Upper lobe of right lung (tissue), 1 donor: ENCODE measurements at regions not wholly inside any gene's neighbourhood (a gene's known extent, or its start where the extent isn't known, plus 50 kb on each side); places are given as distances from the start of the nearest gene placed in this dataset.
"Not testable (repeated sequence)": the region's sequence is repeated elsewhere in the genome, so short reads cannot be mapped to it uniquely, and the experiment has no call there.

Experiments used
- ATAC-seq: fragments of 200-7000 bp; cut with Tn5 transposase; one replicate; pipeline ENCODE4 v1.9.1; 2020; ENCODE audit warnings: mild to moderate bottlenecking, moderate library complexity
- DNase-seq: peaks from one replicate; pipeline ENCODE4 v3.0.0-alpha.2; 2020
- H3K27ac ChIP-seq: fragments of 200-600 bp; one replicate; pipeline ENCODE4 v1.8.0; 2022
- H3K27me3 ChIP-seq: fragments of 200-600 bp; one replicate; pipeline ENCODE4 v1.8.0; 2022; ENCODE audit warnings: mild to moderate bottlenecking
- H3K36me3 ChIP-seq: fragments of 200-600 bp; one replicate; pipeline ENCODE4 v1.8.0; 2022
- H3K4me1 ChIP-seq: fragments of 200-600 bp; one replicate; pipeline ENCODE4 v1.8.0; 2022
- H3K4me3 ChIP-seq: fragments of 200-600 bp; one replicate; pipeline ENCODE4 v1.8.0; 2022; ENCODE audit warnings: mild to moderate bottlenecking
- H3K9me3 ChIP-seq: fragments of 200-600 bp; one replicate; pipeline ENCODE4 v1.8.0; 2022
- intact Hi-C: fragments of 100-400 bp; cut with DNase I; formaldehyde crosslinking; loops from one replicate; pipeline ENCODE4 v1.11.0; 2022
- TF ChIP-seq, protein P1 (sequence below): fragments of 200-600 bp; IDR thresholded peaks from one replicate; pipeline ENCODE4 v1.8.0; 2022; ENCODE audit warnings: antibody characterized with exemption
- donor health status: DM: no; HTN: yes; CAD: no; lungs with severe emphysema.

DNA sequence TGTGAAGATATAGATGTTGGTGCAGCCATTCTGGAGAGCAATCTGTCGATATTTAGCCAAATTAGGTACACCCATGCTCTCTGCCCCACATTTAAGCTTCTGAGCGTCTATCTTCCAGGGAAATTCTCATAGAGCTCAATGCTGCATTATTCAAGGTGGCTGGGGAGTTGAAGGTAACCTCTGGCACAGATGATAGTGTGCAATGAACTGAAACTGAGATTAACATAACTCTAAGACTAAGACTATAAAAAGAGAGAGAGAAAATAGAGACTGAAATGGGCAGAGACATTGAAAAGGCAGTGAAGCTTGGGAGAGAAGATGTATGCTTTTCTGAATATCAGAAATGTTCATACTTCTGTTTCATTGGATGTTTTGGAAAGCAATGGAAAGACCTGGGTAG is 1197.0 kb upstream of the AUTS2 start:
- Histone ChIP-seq H3K27ac (no peak overlapping the region), H3K4me1 (no peaks in the 10 kb centered on the region), H3K4me3 (no peak overlapping the region), H3K9me3 (no peaks in the 10 kb centered on the region), H3K27me3 (no peaks in the 10 kb centered on the region), H3K36me3 (no peaks in the 10 kb centered on the region)
- TF ChIP-seq, protein P1, sequence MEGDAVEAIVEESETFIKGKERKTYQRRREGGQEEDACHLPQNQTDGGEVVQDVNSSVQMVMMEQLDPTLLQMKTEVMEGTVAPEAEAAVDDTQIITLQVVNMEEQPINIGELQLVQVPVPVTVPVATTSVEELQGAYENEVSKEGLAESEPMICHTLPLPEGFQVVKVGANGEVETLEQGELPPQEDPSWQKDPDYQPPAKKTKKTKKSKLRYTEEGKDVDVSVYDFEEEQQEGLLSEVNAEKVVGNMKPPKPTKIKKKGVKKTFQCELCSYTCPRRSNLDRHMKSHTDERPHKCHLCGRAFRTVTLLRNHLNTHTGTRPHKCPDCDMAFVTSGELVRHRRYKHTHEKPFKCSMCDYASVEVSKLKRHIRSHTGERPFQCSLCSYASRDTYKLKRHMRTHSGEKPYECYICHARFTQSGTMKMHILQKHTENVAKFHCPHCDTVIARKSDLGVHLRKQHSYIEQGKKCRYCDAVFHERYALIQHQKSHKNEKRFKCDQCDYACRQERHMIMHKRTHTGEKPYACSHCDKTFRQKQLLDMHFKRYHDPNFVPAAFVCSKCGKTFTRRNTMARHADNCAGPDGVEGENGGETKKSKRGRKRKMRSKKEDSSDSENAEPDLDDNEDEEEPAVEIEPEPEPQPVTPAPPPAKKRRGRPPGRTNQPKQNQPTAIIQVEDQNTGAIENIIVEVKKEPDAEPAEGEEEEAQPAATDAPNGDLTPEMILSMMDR: no peak
- ATAC-seq: no peak
- DNase-seq: no peak
- intact Hi-C loops: no loop called here

DNA sequence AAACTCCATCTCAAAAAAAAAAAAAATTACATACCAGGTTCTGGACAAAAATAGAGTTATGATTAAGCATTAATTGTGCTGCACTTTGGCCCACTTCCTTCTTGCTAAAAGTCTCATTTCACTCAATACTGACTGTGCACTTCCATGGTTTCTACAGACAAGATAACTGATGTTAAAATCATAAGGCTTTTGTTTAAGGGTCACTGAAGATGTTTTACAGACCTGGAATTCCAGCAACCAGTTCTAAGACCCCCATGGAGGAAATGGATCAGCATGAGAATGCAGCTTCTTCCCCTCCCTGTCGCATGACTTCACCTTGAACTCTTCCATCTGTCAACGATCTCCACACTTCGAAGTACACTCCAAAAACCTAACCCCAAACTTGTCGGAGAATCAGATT is 1191.8 kb upstream of the AUTS2 start:
- H3K27me3 ChIP-seq: no peaks in the 10 kb centered on the region
- no peaks in the 10 kb centered on the region for H3K4me1 ChIP-seq
- no peak overlapping the region for H3K4me3 ChIP-seq
- no peaks in the 10 kb centered on the region for H3K36me3 ChIP-seq
- TF ChIP-seq, protein P1: no peak
- intact Hi-C loops: no loop called here
- ATAC-seq (no peak), DNase-seq (no peak)
- no peak overlapping the region for H3K27ac ChIP-seq
- no peaks in the 10 kb centered on the region for H3K9me3 ChIP-seq

DNA sequence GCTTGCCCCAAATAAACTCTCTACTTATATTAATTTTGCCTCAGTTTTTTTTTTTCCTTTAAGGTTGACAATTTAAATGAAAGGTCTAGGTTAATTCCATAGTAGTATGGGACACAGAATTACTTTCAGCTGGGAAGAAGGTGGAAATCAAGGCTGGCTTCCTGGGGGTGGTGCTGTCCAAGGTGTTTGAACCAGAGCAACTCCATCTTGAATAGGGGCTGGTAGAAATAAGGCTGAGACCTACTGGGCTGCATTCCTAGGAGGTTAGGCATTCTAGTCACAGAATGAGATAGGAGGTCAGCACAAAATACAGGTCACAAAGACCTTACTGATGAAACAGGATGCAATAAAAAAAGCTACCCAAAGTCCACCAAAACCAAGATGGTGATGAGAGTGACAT is 1190.8 kb upstream of the AUTS2 start:
- TF ChIP-seq, protein P1: no peak
- no peak for ATAC-seq
- no peaks in the 10 kb centered on the region for H3K36me3 ChIP-seq

DNA sequence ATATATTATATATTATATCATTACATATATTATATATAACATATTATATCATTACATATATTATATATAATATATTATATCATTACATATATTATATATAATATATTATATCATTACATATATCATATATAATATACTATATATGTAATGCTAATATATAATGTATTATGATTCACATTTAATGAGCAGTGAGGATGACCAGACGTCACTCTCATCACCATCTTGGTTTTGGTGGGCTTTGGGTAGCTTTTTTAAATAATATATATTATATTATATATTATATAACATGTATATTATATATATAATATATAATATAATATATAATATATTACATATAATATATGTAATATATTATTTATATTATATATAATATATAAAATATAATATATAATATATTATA is 1189.4 kb upstream of the AUTS2 start:
- H3K4me1 ChIP-seq: no peaks in the 10 kb centered on the region
- H3K27ac ChIP-seq: no peak overlapping the region
- DNase-seq: no peak
- intact Hi-C loops: no loop called here
- no peak for ATAC-seq
- H3K9me3 ChIP-seq: no peaks in the 10 kb centered on the region
- no peak overlapping the region for H3K4me3 ChIP-seq
- TF ChIP-seq, protein P1: no peak
- H3K36me3 ChIP-seq: no peaks in the 10 kb centered on the region
- no peaks in the 10 kb centered on the region for H3K27me3 ChIP-seq

More for the DNA sequence above, 1190.8 kb upstream of the AUTS2 start:
- Histone ChIP-seq H3K9me3 (no peaks in the 10 kb centered on the region), H3K27ac (no peak overlapping the region), H3K27me3 (no peaks in the 10 kb centered on the region), H3K4me1 (no peaks in the 10 kb centered on the region), H3K4me3 (no peak overlapping the region)
- no peak for DNase-seq
- intact Hi-C loops: no loop called here

DNA sequence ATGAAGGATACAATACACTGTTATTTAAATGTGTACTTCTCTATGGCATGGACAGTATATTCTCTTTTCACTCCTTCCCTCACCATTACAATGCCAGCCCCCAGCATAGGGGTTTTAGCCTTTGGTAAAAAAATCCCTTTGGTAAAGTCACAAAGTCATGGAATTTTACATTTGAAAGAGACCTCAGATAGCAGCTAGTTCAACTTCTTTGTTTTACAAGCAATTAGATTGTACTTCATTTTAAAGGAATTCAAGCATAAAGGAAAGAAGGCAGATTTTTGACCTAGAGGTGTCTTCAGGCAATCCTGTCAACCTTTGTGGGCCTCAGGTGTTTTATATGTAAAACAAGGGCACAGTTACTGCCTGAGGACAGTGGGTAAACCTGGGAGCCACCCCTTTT is 1188.4 kb upstream of the AUTS2 start:
- no peak for ATAC-seq
- DNase-seq: no peak
- TF ChIP-seq, protein P1: no peak
- Histone ChIP-seq H3K4me1 (no peaks in the 10 kb centered on the region), H3K36me3 (no peaks in the 10 kb centered on the region), H3K4me3 (no peak overlapping the region), H3K27me3 (no peaks in the 10 kb centered on the region), H3K27ac (no peak overlapping the region), H3K9me3 (no peaks in the 10 kb centered on the region)
- intact Hi-C loops: no loop called here

DNA sequence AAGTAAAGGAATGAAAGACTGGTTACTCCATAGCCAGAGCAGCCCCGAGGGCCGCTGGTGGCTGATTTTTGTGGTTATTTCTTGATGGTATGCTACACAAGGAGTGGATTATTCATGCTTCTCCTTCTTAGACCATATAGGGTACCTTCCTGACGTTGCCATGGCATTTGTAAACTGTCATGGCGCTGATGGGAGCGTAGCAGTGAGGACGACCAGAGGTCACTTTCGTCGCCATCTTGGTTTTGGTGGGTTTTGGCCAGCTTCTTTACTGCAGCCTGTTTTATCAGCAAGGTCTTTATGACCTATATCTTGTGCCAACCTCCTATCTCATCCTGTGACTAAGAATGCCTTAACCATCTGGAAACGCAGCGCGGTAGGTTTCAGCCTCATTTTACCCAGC is 1187.6 kb upstream of the AUTS2 start:
- intact Hi-C loops, H3K36me3 ChIP-seq, H3K4me1 ChIP-seq, H3K27me3 ChIP-seq, ATAC-seq, H3K9me3 ChIP-seq, H3K4me3 ChIP-seq, DNase-seq, H3K27ac ChIP-seq: not testable (repeated sequence)
